CD4-positive, CD25-positive, alpha-beta regulatory T cell (primary cell): ENCODE measurements at regions not wholly inside any gene's neighbourhood (a gene's known extent, or its start where the extent isn't known, plus 50 kb on each side); places are given as distances from the start of the nearest gene placed in this dataset.
"Not testable (repeated sequence)": the region's sequence is repeated elsewhere in the genome, so short reads cannot be mapped to it uniquely, and the experiment has no call there.

Source experiments
- ATAC-seq, 2 donors: fragments of 150-1000 bp; cut with Tn5 transposase; one replicate each; pipeline ENCODE4 v1.10.0; 2021; ENCODE audit warnings: low read depth in 2 of 2, moderate number of reproducible peaks in 2 of 2, moderate library complexity in 1 of 2
- DNase-seq, 3 donors: peaks; one replicate each; pipeline versions ENCODE4 v3.0.0 to v3.0.0-alpha.2; 2012 to 2022; ENCODE audit warnings: mixed read lengths in 1 of 3
- H3K27ac ChIP-seq: one replicate; pipeline ENCODE4 v1.7.0; 2013; ENCODE audit warnings: mild to moderate bottlenecking, low read length; ENCODE audit not compliant: insufficient read depth, poor library complexity, severe bottlenecking
- H3K27me3 ChIP-seq: one replicate; pipeline ENCODE4 v1.7.0; 2013; ENCODE audit warnings: low read length; ENCODE audit not compliant: control insufficient read depth, insufficient read depth
- H3K36me3 ChIP-seq: one replicate; pipeline ENCODE4 v1.7.0; 2013; ENCODE audit warnings: mild to moderate bottlenecking, low read length, moderate library complexity; ENCODE audit not compliant: control insufficient read depth, insufficient read depth
- H3K4me1 ChIP-seq: 2 replicates; pipeline ENCODE4 v1.7.0; 2013; ENCODE audit warnings: mild to moderate bottlenecking, low read length; ENCODE audit not compliant: insufficient read depth, control insufficient read depth, poor library complexity, severe bottlenecking
- H3K4me3 ChIP-seq: one replicate; pipeline ENCODE4 v1.7.0; 2013; ENCODE audit warnings: low read depth, mild to moderate bottlenecking, low read length, moderate library complexity
- H3K9me3 ChIP-seq, 2 experiments: 1 replicate in 1 of 2; 2 replicates in 1 of 2; pipeline ENCODE4 v1.7.0; 2013; ENCODE audit warnings: low read length in 2 of 2, mild to moderate bottlenecking in 1 of 2, moderate library complexity in 1 of 2; ENCODE audit not compliant: control insufficient read depth in 2 of 2
- H3K27ac Mint-ChIP-seq, 3 donors: one replicate each; pipeline ENCODE4 v1.8.0; 2020 to 2022; ENCODE audit warnings: mild to moderate bottlenecking in 3 of 3, mixed read lengths in 3 of 3, moderate library complexity in 2 of 3
- H3K27me3 Mint-ChIP-seq: one replicate; pipeline ENCODE4 v1.8.0; 2022; ENCODE audit warnings: mild to moderate bottlenecking, mixed read lengths
- H3K36me3 Mint-ChIP-seq: one replicate; pipeline ENCODE4 v1.8.0; 2020; ENCODE audit warnings: mixed read lengths
- H3K4me1 Mint-ChIP-seq, 4 donors: one replicate each; pipeline ENCODE4 v1.8.0; 2020 to 2022; ENCODE audit warnings: mixed read lengths in 4 of 4, mild to moderate bottlenecking in 1 of 4
- H3K4me3 Mint-ChIP-seq, 4 donors: one replicate each; pipeline ENCODE4 v1.8.0; 2020 to 2022; ENCODE audit warnings: mild to moderate bottlenecking in 4 of 4, mixed read lengths in 4 of 4, moderate library complexity in 3 of 4
- H3K9me3 Mint-ChIP-seq, 7 donors: one replicate each; pipeline ENCODE4 v1.8.0; 2020 to 2022; ENCODE audit warnings: mixed read lengths in 7 of 7, mild to moderate bottlenecking in 3 of 7, moderate library complexity in 2 of 7

GRCh38 chr1:100803280-100803679 lies 83.7 kb downstream of the VCAM1 start:
- not testable (repeated sequence) for H3K27ac Mint-ChIP-seq, H3K36me3 Mint-ChIP-seq, H3K36me3 ChIP-seq, H3K4me1 ChIP-seq, H3K4me1 Mint-ChIP-seq, DNase-seq, H3K4me3 Mint-ChIP-seq, H3K27me3 ChIP-seq, ATAC-seq, H3K9me3 Mint-ChIP-seq, H3K27me3 Mint-ChIP-seq, H3K9me3 ChIP-seq, H3K4me3 ChIP-seq, H3K27ac ChIP-seq

DNA sequence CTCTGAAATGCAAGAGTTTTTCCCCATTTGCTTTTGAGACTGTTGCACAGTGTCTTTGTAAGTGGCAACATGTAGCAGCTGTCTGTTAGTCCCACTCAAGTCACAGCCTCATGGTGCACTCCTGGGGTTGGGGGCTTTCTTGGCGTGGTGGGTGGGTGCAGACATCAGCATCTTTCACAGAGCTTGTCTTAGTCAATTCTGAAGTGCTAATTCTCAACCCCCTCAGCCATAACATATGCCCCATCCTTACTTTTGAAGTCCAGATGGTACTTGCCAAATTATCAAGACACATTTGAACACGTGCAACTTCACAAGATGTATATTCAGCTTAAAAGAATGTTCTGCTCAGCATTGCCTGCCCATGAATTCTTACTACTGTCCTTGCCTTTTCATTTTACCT lies 87.1 kb downstream of the VCAM1 start:
- no peak for DNase-seq
- no peak overlapping the region for H3K4me3 Mint-ChIP-seq
- no peaks in the 10 kb centered on the region for H3K4me1 ChIP-seq
- no peaks in the 10 kb centered on the region for H3K4me1 Mint-ChIP-seq
- no peaks in the 10 kb centered on the region for H3K9me3 ChIP-seq
- H3K9me3 Mint-ChIP-seq = peaks cover 0 to 7% (median 2%) of the 10 kb centered on the region in 7 donors
- H3K36me3 ChIP-seq = no peaks in the 10 kb centered on the region
- peaks cover 25% of the 10 kb centered on the region for H3K27me3 Mint-ChIP-seq
- H3K27ac ChIP-seq = no peak overlapping the region
- H3K27me3 ChIP-seq = peaks cover 3% of the 10 kb centered on the region
- H3K36me3 Mint-ChIP-seq = no peaks in the 10 kb centered on the region
- no peak for ATAC-seq
- H3K27ac Mint-ChIP-seq = peak overlapping the region in 1 of 3 donors; percentile 9
- H3K4me3 ChIP-seq = no peak overlapping the region

GRCh38 chr1:100810360-100810759 lies 84.3 kb downstream of the EXTL2 start:
- H3K4me3 Mint-ChIP-seq = no peak overlapping the region
- Histone ChIP-seq H3K36me3 (no peaks in the 10 kb centered on the region), H3K4me3 (no peak overlapping the region), H3K4me1 (no peaks in the 10 kb centered on the region), H3K27ac (no peak overlapping the region), H3K27me3 (peaks cover 5% of the 10 kb centered on the region), H3K9me3 (no peaks in the 10 kb centered on the region)
- no peaks in the 10 kb centered on the region for H3K36me3 Mint-ChIP-seq
- H3K27ac Mint-ChIP-seq = no peak overlapping the region
- ATAC-seq (no peak), DNase-seq (no peak)
- peaks cover 0 to 5% (median 0%) of the 10 kb centered on the region in 7 donors for H3K9me3 Mint-ChIP-seq
- H3K4me1 Mint-ChIP-seq = peaks cover 0 to 9% (median 2%) of the 10 kb centered on the region in 4 donors
- H3K27me3 Mint-ChIP-seq = peaks cover 54% of the 10 kb centered on the region

- Histone ChIP-seq H3K36me3 (no peaks in the 10 kb centered on the region), H3K27me3 (peaks cover 5% of the 10 kb centered on the region), H3K27ac (no peak overlapping the region), H3K9me3 (no peaks in the 10 kb centered on the region), H3K4me3 (no peak overlapping the region), H3K4me1 (no peaks in the 10 kb centered on the region)
- peaks cover 0 to 9% (median 2%) of the 10 kb centered on the region in 4 donors for H3K4me1 Mint-ChIP-seq
- no peak overlapping the region for H3K27ac Mint-ChIP-seq
- H3K36me3 Mint-ChIP-seq = no peaks in the 10 kb centered on the region
- no peak overlapping the region for H3K4me3 Mint-ChIP-seq
- H3K9me3 Mint-ChIP-seq = peaks cover 0 to 6% (median 0%) of the 10 kb centered on the region in 7 donors
- H3K27me3 Mint-ChIP-seq = peaks cover 59% of the 10 kb centered on the region
- DNase-seq = no peak
- no peak for ATAC-seq
These were observed 82.8 kb downstream of the EXTL2 start for GRCh38 chr1:100811808-100812207.

DNA sequence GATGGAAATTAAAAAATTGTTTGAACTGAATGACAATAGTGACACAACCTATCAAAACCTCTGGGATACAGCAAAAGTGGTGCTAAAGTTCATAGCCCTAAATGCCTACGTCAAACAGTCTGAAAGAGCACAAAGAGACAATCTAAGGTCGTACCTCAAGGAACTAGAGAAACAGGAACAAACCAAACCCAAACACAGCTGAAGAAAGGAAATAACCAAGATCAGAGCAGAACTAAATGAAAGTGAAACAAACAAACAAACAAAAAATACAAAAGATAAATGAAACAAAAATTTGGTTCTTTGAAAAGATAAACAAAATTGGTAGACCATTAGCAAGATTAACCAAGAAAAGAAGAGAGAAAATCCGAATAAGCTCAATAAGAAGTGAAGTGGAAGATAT lies 79.7 kb downstream of the EXTL2 start:
- H3K4me1 Mint-ChIP-seq, ATAC-seq: not testable (repeated sequence)

DNA sequence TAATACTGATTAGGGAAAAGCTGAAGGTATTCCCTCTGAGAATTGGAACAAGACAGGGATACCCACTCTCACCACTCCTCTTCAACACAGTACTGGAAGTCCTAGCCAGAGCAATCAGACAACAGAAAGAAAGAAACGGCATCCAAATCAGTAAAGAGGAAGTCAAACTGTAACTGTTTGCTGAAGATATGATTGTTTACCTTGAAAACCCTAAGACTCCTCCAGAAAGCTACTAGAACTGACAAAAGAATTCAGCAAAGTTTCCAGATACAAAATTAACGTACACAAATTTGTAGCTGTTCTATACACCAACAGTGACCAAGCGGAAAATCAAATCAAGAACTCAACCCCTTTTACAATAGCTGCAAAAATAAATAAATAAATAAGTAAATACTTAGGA lies 78.6 kb downstream of the EXTL2 start:
- no peaks in the 10 kb centered on the region for H3K36me3 Mint-ChIP-seq
- no peak overlapping the region for H3K27ac Mint-ChIP-seq
- Histone ChIP-seq H3K4me1 (no peaks in the 10 kb centered on the region), H3K36me3 (no peaks in the 10 kb centered on the region), H3K9me3 (peaks cover 0 to 1% of the 10 kb centered on the region in 2 experiments), H3K27me3 (peaks cover 5% of the 10 kb centered on the region), H3K4me3 (no peak overlapping the region), H3K27ac (no peak overlapping the region)
- H3K4me1 Mint-ChIP-seq = peaks cover 0 to 9% (median 2%) of the 10 kb centered on the region in 4 donors
- H3K9me3 Mint-ChIP-seq = peaks cover 0 to 5% (median 4%) of the 10 kb centered on the region in 7 donors
- DNase-seq (no peak), ATAC-seq (no peak)
- peaks cover 40% of the 10 kb centered on the region for H3K27me3 Mint-ChIP-seq
- H3K4me3 Mint-ChIP-seq = no peak overlapping the region

More for the DNA sequence above, 79.7 kb downstream of the EXTL2 start:
- H3K27ac ChIP-seq, H3K36me3 ChIP-seq, H3K9me3 Mint-ChIP-seq, H3K4me3 Mint-ChIP-seq, H3K27ac Mint-ChIP-seq, H3K36me3 Mint-ChIP-seq, H3K9me3 ChIP-seq, H3K4me3 ChIP-seq, H3K4me1 ChIP-seq, H3K27me3 ChIP-seq, DNase-seq: not testable (repeated sequence)
- H3K27me3 Mint-ChIP-seq = peaks cover 45% of the 10 kb centered on the region

GRCh38 chr1:100820195-100820594 lies 74.4 kb downstream of the EXTL2 start:
- H3K4me1 Mint-ChIP-seq, H3K9me3 ChIP-seq, DNase-seq, H3K36me3 ChIP-seq, H3K27me3 ChIP-seq, H3K4me3 Mint-ChIP-seq, H3K27ac Mint-ChIP-seq, H3K4me1 ChIP-seq, H3K4me3 ChIP-seq, ATAC-seq, H3K36me3 Mint-ChIP-seq, H3K27ac ChIP-seq: not testable (repeated sequence)
- Mint-ChIP-seq H3K27me3 (peaks cover 12% of the 10 kb centered on the region), H3K9me3 (peaks cover 0 to 22% (median 2%) of the 10 kb centered on the region in 7 donors)

DNA sequence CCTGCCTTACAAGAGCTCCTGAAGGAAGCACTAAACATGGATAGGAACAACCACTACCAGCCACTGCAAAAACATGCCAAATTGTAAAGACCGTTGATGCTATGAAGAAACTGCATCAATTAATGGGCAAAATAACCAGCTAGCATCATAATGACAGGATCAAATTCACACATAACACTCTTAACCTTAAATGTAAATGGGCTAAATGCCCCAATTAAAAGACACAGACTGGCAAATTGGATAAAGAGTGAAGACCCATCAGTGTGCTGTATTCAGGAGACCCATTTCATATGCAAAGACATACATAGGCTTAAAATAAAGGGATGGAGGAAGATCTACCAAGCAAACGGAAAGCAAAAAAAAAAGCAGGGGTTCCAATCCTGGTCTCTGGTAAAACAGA lies 72.7 kb downstream of the EXTL2 start:
- not testable (repeated sequence) for H3K9me3 ChIP-seq, H3K27ac Mint-ChIP-seq

More for the DNA sequence above, 72.7 kb downstream of the EXTL2 start:
- H3K36me3 Mint-ChIP-seq, H3K4me1 Mint-ChIP-seq, H3K36me3 ChIP-seq, H3K27ac ChIP-seq, ATAC-seq, H3K4me1 ChIP-seq, H3K27me3 ChIP-seq, H3K27me3 Mint-ChIP-seq, H3K4me3 Mint-ChIP-seq, H3K4me3 ChIP-seq, DNase-seq: not testable (repeated sequence)
- peaks cover 0 to 22% (median 2%) of the 10 kb centered on the region in 7 donors for H3K9me3 Mint-ChIP-seq
